SK-N-SH treated with all-trans-retinoic acid at 6 μM for 48 hours (cell line): ENCODE measurements at regions not wholly inside any gene's neighbourhood (a gene's known extent, or its start where the extent isn't known, plus 50 kb on each side); places are given as distances from the start of the nearest gene placed in this dataset.

Experiments used
- BACH2 ChIP-seq: fragments of 250-450 bp; sonication (Bioruptor Pico); IDR thresholded peaks from 2 replicates; pipeline ENCODE4 v1.9.0; 2021; ENCODE audit warnings: mild to moderate bottlenecking, borderline replicate concordance
- ESRRG ChIP-seq: fragments of 250-450 bp; sonication (Bioruptor Pico); IDR thresholded peaks from 2 replicates; pipeline ENCODE4 v1.6.1; 2021; ENCODE audit warnings: mild to moderate bottlenecking
- GLIS3 ChIP-seq: fragments of 250-450 bp; sonication (Bioruptor Pico); IDR thresholded peaks from 2 replicates; pipeline ENCODE4 v1.5.0; 2020; ENCODE audit warnings: mild to moderate bottlenecking, moderate library complexity
- ISL1 ChIP-seq: fragments of 250-450 bp; sonication (Bioruptor Pico); IDR thresholded peaks from 2 replicates; pipeline ENCODE4 v2.1.2; 2022; ENCODE audit warnings: mild to moderate bottlenecking, moderate library complexity
- OSR1 ChIP-seq: fragments of 250-450 bp; sonication (Bioruptor Pico); IDR thresholded peaks from 2 replicates; pipeline ENCODE4 v1.8.0; 2022; ENCODE audit warnings: moderate library complexity, mild to moderate bottlenecking, inconsistent platforms
- PPARA ChIP-seq: fragments of 250-450 bp; sonication (Bioruptor Pico); IDR thresholded peaks from 2 replicates; pipeline ENCODE4 v1.5.0; 2020; ENCODE audit warnings: mild to moderate bottlenecking, borderline replicate concordance
- TOX ChIP-seq: fragments of 250-450 bp; sonication (Bioruptor Pico); IDR thresholded peaks from 2 replicates; pipeline ENCODE4 v1.8.0; 2021; ENCODE audit warnings: mild to moderate bottlenecking, moderate library complexity, borderline replicate concordance
- ZFP3 ChIP-seq: fragments of 250-450 bp; sonication (Bioruptor Pico); IDR thresholded peaks from 2 replicates; pipeline ENCODE4 v1.5.0; 2020; ENCODE audit warnings: mild to moderate bottlenecking, moderate library complexity
- ZNF565 ChIP-seq: fragments of 450-650 bp; formaldehyde crosslinking; conservative IDR thresholded peaks from 2 replicates; pipeline ENCODE4 v1.5.0; 2020; ENCODE audit warnings: low read depth, mild to moderate bottlenecking, moderate library complexity
- ZNF8 ChIP-seq: fragments of 450-650 bp; formaldehyde crosslinking; IDR thresholded peaks from 2 replicates; pipeline ENCODE4 v1.5.0; 2020; ENCODE audit warnings: mild to moderate bottlenecking, moderate library complexity
- TF ChIP-seq, protein P1 (sequence below): fragments of 250-450 bp; sonication (Bioruptor Pico); IDR thresholded peaks from 2 replicates; pipeline ENCODE4 v1.5.1; 2020; ENCODE audit warnings: low read depth, mild to moderate bottlenecking, moderate library complexity
- TF ChIP-seq, protein P2 (sequence below): fragments of 250-450 bp; sonication (Bioruptor Pico); IDR thresholded peaks from 2 replicates; pipeline ENCODE4 v1.8.0; 2020; ENCODE audit warnings: mild to moderate bottlenecking, moderate library complexity, borderline replicate concordance
- TF ChIP-seq, protein P3 (sequence below): fragments of 250-450 bp; sonication (Bioruptor Pico); IDR thresholded peaks from 2 replicates; pipeline ENCODE4 v1.5.0; 2020; ENCODE audit warnings: mild to moderate bottlenecking, moderate library complexity

DNA sequence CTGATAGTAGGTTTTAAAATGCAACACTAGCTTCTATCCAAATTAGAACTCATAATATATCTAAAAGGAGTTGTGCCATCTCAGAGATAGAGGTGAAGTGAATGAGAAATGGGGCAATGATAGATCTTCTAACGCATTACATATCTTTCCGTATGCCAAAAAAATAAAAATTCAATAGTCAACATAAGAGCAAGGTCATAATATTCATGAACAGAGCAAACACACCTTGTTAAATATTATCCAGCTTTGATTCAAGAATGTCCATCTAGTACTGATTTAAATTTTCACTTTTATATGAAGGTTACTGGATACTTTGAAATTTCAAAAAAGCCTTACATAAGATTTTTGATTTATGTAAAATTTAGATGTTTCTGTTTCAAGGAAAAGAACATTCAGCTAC is 554.5 kb downstream of the NSUN3 start:
- TF ChIP-seq ISL1 (CRISPR knock-in tag) (no peak), OSR1 (CRISPR knock-in tag) (no peak), ESRRG (no peak), TOX (CRISPR knock-in tag) (no peak), ZNF565 (CRISPR knock-in tag) (no peak), BACH2 (CRISPR knock-in tag) (no peak), GLIS3 (CRISPR knock-in tag) (no peak), ZFP3 (CRISPR knock-in tag) (no peak), ZNF8 (CRISPR knock-in tag) (no peak), PPARA (CRISPR knock-in tag) (no peak)
- TF ChIP-seq, protein P1, sequence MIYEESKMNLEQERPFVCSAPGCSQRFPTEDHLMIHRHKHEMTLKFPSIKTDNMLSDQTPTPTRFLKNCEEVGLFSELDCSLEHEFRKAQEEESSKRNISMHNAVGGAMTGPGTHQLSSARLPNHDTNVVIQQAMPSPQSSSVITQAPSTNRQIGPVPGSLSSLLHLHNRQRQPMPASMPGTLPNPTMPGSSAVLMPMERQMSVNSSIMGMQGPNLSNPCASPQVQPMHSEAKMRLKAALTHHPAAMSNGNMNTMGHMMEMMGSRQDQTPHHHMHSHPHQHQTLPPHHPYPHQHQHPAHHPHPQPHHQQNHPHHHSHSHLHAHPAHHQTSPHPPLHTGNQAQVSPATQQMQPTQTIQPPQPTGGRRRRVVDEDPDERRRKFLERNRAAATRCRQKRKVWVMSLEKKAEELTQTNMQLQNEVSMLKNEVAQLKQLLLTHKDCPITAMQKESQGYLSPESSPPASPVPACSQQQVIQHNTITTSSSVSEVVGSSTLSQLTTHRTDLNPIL: no peak
- TF ChIP-seq, protein P2, sequence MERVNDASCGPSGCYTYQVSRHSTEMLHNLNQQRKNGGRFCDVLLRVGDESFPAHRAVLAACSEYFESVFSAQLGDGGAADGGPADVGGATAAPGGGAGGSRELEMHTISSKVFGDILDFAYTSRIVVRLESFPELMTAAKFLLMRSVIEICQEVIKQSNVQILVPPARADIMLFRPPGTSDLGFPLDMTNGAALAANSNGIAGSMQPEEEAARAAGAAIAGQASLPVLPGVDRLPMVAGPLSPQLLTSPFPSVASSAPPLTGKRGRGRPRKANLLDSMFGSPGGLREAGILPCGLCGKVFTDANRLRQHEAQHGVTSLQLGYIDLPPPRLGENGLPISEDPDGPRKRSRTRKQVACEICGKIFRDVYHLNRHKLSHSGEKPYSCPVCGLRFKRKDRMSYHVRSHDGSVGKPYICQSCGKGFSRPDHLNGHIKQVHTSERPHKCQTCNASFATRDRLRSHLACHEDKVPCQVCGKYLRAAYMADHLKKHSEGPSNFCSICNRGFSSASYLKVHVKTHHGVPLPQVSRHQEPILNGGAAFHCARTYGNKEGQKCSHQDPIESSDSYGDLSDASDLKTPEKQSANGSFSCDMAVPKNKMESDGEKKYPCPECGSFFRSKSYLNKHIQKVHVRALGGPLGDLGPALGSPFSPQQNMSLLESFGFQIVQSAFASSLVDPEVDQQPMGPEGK (CRISPR knock-in tag): no peak
- TF ChIP-seq, protein P3, sequence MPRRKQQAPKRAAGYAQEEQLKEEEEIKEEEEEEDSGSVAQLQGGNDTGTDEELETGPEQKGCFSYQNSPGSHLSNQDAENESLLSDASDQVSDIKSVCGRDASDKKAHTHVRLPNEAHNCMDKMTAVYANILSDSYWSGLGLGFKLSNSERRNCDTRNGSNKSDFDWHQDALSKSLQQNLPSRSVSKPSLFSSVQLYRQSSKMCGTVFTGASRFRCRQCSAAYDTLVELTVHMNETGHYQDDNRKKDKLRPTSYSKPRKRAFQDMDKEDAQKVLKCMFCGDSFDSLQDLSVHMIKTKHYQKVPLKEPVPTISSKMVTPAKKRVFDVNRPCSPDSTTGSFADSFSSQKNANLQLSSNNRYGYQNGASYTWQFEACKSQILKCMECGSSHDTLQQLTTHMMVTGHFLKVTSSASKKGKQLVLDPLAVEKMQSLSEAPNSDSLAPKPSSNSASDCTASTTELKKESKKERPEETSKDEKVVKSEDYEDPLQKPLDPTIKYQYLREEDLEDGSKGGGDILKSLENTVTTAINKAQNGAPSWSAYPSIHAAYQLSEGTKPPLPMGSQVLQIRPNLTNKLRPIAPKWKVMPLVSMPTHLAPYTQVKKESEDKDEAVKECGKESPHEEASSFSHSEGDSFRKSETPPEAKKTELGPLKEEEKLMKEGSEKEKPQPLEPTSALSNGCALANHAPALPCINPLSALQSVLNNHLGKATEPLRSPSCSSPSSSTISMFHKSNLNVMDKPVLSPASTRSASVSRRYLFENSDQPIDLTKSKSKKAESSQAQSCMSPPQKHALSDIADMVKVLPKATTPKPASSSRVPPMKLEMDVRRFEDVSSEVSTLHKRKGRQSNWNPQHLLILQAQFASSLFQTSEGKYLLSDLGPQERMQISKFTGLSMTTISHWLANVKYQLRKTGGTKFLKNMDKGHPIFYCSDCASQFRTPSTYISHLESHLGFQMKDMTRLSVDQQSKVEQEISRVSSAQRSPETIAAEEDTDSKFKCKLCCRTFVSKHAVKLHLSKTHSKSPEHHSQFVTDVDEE (CRISPR knock-in tag): no peak
